ENCODE measurements at regions not wholly inside any gene's neighbourhood (a gene's known extent, or its start where the extent isn't known, plus 50 kb on each side); places are given as distances from the start of the nearest gene placed in this dataset.

DNA sequence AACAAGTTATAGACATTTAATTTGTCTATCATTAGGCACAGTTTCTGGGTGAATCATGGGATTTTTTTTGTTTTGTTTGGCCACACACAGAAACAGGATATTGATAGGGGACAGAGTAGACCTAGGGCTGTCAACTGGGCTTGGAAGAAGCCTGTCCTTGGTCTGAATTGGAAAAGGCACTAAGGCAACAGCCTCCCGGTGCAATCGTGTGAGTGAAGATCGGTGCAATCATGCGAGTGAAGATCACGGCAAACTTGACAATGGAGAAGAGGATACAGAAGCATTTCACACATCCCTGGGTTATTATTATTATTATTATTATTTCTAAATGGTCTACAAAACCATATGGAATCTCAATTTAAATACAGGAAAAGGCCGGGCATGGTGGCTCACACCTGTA lies 94.5 kb downstream of the ACKR3 start:
- TF ChIP-seq, protein P1, sequence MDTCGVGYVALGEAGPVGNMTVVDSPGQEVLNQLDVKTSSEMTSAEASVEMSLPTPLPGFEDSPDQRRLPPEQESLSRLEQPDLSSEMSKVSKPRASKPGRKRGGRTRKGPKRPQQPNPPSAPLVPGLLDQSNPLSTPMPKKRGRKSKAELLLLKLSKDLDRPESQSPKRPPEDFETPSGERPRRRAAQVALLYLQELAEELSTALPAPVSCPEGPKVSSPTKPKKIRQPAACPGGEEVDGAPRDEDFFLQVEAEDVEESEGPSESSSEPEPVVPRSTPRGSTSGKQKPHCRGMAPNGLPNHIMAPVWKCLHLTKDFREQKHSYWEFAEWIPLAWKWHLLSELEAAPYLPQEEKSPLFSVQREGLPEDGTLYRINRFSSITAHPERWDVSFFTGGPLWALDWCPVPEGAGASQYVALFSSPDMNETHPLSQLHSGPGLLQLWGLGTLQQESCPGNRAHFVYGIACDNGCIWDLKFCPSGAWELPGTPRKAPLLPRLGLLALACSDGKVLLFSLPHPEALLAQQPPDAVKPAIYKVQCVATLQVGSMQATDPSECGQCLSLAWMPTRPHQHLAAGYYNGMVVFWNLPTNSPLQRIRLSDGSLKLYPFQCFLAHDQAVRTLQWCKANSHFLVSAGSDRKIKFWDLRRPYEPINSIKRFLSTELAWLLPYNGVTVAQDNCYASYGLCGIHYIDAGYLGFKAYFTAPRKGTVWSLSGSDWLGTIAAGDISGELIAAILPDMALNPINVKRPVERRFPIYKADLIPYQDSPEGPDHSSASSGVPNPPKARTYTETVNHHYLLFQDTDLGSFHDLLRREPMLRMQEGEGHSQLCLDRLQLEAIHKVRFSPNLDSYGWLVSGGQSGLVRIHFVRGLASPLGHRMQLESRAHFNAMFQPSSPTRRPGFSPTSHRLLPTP (IDR thresholded peaks at IDR 0.05; ENCODE audit: borderline replicate concordance, extremely low read depth, insufficient read length) = no peak
- TF ChIP-seq, protein P2, sequence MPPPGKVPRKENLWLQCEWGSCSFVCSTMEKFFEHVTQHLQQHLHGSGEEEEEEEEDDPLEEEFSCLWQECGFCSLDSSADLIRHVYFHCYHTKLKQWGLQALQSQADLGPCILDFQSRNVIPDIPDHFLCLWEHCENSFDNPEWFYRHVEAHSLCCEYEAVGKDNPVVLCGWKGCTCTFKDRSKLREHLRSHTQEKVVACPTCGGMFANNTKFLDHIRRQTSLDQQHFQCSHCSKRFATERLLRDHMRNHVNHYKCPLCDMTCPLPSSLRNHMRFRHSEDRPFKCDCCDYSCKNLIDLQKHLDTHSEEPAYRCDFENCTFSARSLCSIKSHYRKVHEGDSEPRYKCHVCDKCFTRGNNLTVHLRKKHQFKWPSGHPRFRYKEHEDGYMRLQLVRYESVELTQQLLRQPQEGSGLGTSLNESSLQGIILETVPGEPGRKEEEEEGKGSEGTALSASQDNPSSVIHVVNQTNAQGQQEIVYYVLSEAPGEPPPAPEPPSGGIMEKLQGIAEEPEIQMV (tag; conservative IDR thresholded peaks at IDR 0.05; ENCODE audit: low read depth) = no peak
- TF ChIP-seq, protein P3, sequence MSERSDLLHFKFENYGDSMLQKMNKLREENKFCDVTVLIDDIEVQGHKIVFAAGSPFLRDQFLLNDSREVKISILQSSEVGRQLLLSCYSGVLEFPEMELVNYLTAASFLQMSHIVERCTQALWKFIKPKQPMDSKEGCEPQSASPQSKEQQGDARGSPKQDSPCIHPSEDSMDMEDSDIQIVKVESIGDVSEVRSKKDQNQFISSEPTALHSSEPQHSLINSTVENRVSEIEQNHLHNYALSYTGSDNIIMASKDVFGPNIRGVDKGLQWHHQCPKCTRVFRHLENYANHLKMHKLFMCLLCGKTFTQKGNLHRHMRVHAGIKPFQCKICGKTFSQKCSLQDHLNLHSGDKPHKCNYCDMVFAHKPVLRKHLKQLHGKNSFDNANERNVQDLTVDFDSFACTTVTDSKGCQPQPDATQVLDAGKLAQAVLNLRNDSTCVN (CRISPR knock-in tag; IDR thresholded peaks at IDR 0.05) = no peak
- no peak for TF ChIP-seq ZNF121 (CRISPR knock-in tag; conservative IDR thresholded peaks at IDR 0.05)

Data from K562 (cell line).